ENCODE measurements at regions not wholly inside any gene's neighbourhood (a gene's known extent, or its start where the extent isn't known, plus 50 kb on each side); places are given as distances from the start of the nearest gene placed in this dataset.
"Not testable (repeated sequence)": the region's sequence is repeated elsewhere in the genome, so short reads cannot be mapped to it uniquely, and the experiment has no call there.

DNA sequence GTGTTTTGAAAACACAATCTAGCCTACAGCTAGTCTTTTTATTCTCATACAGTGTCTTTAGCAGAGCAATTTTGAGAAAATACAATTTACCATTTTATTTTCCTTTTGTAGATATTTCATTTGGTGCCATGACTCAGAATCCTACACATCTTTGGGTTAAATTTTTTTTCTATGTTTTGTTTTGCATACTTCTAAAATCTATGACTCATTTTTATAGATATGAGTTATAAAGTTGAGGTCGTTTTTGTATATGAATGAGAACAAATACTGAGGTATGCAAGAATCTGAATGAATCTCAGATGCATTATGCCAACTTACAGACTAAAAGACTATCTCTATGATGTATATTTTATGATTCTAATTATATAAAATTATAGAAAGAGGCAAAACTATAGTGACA lies 206.5 kb upstream of the ANXA10 start:
- DNase-seq (no peak), ATAC-seq (ENCODE audit: poor library complexity) (no peak)
- intact Hi-C loops (cut with DNase I) = no loop called here

GRCh38 chr4:167887726-167888125 lies 204.6 kb upstream of the ANXA10 start:
- intact Hi-C loops (cut with DNase I) = no loop called here
- DNase-seq (no peak), ATAC-seq (ENCODE audit: poor library complexity) (no peak)

DNA sequence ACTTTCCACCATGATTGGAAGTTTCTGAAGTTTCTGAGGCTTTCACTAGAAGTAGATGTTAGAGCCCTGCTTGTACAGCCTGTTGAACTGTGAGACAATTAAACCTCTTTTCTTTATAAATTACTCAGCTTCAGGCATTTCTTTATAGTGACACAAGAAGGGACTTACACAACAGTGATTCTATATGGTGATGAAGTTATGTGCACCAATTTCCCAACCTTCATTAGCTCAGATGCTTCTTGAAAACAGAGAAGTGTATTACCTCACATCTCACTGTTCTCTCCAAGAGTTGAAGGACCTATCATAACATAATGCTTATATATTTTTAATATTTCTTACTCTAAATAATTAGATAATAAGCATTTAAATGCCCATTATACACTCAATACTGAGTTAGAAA lies 202.1 kb upstream of the ANXA10 start:
- DNase-seq (no peak), ATAC-seq (ENCODE audit: poor library complexity) (no peak)
- intact Hi-C loops (cut with DNase I) = no loop called here

DNA sequence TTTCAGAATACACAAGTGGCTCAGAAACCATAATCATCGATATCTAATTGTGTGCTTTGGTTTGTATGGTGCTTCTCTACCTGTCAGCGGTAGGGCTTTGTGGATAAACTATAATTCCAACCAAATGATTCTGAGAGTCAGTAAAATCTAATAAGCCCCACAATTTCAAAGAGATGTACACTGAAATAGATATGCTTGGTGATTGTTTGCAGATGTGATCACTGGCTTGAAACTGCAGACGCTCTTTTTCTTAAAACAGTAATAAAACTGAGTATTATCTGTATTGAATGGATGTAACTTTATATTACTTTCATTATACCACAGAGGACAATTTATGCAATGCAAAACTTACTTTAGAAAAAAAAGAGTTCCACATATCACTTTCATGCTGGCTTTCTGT lies 198.8 kb upstream of the ANXA10 start:
- ATAC-seq (ENCODE audit: poor library complexity) (no peak), DNase-seq (no peak)
- intact Hi-C loops (cut with DNase I) = no loop called here

- ATAC-seq (ENCODE audit: poor library complexity); intact Hi-C loops (cut with DNase I): not testable (repeated sequence)
These were observed 196.1 kb upstream of the ANXA10 start for GRCh38 chr4:167896260-167896659.

GRCh38 chr4:167897116-167897515 lies 195.2 kb upstream of the ANXA10 start:
- ATAC-seq (ENCODE audit: poor library complexity) (no peak), DNase-seq (no peak)
- intact Hi-C loops (cut with DNase I) = no loop called here

More at GRCh38 chr4:167896260-167896659, 196.1 kb upstream of the ANXA10 start:
- not testable (repeated sequence) for DNase-seq

- intact Hi-C loops (cut with DNase I) = no loop called here
- no peak for ATAC-seq (ENCODE audit: poor library complexity)
- DNase-seq = no peak
These were observed 189.0 kb upstream of the ANXA10 start for GRCh38 chr4:167903291-167903721.

GRCh38 chr4:167906851-167907250 lies 185.5 kb upstream of the ANXA10 start:
- intact Hi-C loops (cut with DNase I) = no loop called here
- ATAC-seq (ENCODE audit: poor library complexity) (no peak), DNase-seq (no peak)

DNA sequence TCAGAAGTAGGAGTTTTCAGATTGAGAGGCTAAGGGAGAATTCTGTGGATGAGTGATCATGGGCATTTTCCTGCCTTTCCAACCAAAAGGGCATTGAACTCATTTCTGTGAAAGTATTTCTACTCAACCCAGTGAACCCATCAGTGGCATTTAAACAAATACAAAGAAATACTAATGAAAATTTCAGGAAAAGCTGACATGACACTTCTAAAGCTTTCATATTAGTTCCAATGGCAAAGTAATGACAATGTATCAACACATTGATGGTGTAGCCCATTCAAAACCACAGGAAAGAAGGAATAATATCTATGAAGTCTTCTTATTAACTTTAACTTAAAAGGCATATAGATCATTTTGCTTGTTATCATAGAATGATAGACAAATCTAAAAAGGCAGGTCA lies 183.5 kb upstream of the ANXA10 start:
- intact Hi-C loops (cut with DNase I) = no loop called here
- no peak for DNase-seq
- ATAC-seq (ENCODE audit: poor library complexity) = no peak

- intact Hi-C loops (cut with DNase I); DNase-seq; ATAC-seq (ENCODE audit: poor library complexity): not testable (repeated sequence)
These were observed 179.8 kb upstream of the ANXA10 start for GRCh38 chr4:167912535-167912934.

GRCh38 chr4:167918077-167918476 lies 174.3 kb upstream of the ANXA10 start:
- intact Hi-C loops (cut with DNase I) = no loop called here
- ATAC-seq (ENCODE audit: poor library complexity) = no peak
- no peak for DNase-seq

GRCh38 chr4:167930166-167930565 lies 162.2 kb upstream of the ANXA10 start:
- intact Hi-C loops (cut with DNase I) = no loop called here
- no peak for ATAC-seq (ENCODE audit: poor library complexity)
- no peak for DNase-seq

DNA sequence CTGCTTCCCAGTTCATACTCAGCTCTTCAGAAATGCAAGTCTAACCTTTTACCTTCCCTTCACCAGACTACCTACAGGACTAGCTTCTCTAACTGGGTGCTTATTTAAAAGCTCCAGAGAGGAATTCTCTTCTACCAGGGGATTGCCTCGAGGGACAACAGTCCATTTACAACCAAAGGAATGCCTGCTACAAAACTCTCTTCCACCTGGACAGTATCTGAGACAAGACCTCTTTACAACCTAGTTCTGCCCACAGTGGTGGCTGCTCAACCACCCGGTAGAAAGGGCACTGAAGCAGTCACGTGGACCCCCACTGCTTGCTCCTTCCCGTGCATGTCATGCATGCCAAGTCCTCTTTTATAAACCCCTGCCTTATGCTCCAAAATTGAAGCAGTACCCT lies 158.1 kb upstream of the ANXA10 start:
- DNase-seq (no peak), ATAC-seq (ENCODE audit: poor library complexity) (no peak)
- intact Hi-C loops (cut with DNase I) = no loop called here

- no peak for DNase-seq
- intact Hi-C loops (cut with DNase I) = no loop called here
- ATAC-seq (ENCODE audit: poor library complexity) = peak; percentile 20
These were observed 152.3 kb upstream of the ANXA10 start for GRCh38 chr4:167939863-167940616.

GRCh38 chr4:167943872-167944505 lies 148.3 kb upstream of the ANXA10 start:
- no peak for DNase-seq
- no peak for ATAC-seq (ENCODE audit: poor library complexity)
- intact Hi-C loops (cut with DNase I) = no loop called here

DNA sequence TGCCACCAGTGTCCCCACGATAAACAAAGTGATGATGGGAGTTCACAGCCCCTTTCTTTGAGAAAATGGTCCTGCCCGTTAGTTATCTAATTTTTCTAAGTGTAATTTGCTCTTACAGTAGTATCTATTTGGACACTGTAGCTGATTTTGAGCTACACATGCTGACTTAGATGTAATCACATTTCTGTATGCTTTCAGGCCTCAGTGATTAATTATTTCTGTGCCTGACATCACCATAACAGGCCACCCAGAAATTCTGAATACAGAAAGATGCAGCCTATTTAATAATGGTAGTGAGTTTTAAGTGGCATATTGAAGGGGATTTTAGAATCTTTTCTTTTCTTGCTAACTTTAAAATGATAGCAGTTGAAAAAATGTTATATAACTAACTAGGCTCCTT lies 147.6 kb upstream of the ANXA10 start:
- no peak for DNase-seq
- intact Hi-C loops (cut with DNase I) = no loop called here
- no peak for ATAC-seq (ENCODE audit: poor library complexity)

GRCh38 chr4:167955006-167955405 lies 137.3 kb upstream of the ANXA10 start:
- no peak for DNase-seq
- intact Hi-C loops (cut with DNase I) = no loop called here
- ATAC-seq (ENCODE audit: poor library complexity) = no peak

DNA sequence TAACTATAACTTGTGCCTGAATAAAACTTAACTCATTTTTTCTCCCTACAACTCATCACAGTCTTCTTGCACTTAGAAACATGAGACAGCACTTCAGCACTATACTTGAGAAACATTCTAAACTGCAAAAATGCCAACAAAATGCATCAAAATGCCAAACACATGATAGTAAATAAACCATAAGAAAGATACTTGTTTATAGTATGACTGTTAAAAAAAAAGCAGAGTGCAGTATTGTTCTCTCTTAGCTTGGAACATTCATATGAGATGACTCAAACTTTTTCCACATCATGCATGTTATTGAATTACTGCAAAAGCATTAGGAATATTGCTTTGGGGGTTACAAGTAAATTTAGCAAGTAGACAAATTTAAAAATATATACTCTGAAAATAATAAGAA lies 135.7 kb upstream of the ANXA10 start:
- no peak for DNase-seq
- ATAC-seq (ENCODE audit: poor library complexity) = no peak
- intact Hi-C loops (cut with DNase I) = no loop called here

DNA sequence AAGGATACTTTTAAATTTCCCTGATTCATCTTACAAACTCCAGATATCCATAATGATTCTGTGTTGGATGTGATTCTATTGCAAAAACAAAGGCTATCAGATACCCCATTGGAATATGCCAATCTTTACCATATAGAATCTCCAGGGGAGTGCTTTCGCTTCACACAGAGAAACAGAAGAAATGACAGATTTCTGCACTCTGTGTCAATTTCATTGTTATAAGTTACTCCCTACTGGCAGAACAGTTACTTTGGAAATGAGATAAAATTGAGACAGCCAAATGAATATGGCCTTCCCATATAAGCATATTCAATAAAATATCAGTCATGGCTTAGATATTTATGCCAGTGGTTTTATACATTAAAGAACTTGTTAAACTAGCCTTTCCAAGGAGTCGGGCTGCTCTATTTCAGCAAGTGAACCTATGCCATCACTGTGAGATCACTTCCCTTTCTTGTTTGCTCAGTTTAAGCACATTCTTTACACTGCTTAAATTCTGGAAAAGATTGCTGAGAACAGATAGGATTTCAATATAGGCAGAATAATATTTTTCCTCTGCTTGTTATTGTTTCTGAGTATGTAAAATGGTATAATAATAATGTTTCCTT lies 127.5 kb upstream of the ANXA10 start:
- DNase-seq (no peak), ATAC-seq (ENCODE audit: poor library complexity) (no peak)
- intact Hi-C loops (cut with DNase I) = no loop called here

DNA sequence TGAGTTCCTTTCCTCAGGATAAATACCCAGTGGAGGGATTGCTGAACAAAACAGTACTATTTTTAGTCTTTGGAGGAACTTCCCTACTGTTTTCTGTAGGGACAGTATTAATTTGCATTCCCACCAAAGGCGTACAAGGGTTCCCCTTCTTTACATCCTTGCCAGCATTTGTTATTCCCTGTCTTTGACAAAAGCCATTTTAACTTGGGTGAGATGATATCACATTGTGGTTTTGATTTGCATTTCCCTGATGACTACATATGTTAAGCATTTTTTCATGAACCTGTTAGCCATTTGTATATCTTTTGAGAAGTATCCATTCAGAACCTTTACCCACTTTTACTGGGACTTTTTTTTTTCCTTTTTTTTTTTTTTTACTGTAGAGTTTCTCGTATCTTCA lies 126.2 kb upstream of the ANXA10 start:
- intact Hi-C loops (cut with DNase I) = no loop called here
- DNase-seq (no peak), ATAC-seq (ENCODE audit: poor library complexity) (no peak)

Measured in Right ventricle myocardium superior (tissue), 1 donor.